HG03571 (cell line): ENCODE measurements at regions not wholly inside any gene's neighbourhood (a gene's known extent, or its start where the extent isn't known, plus 50 kb on each side); places are given as distances from the start of the nearest gene placed in this dataset.
A peak's percentile ranks its signal among the peaks of the same experiment; 100 is the strongest.

ENCODE experiments used
- ATAC-seq: cut with Tn5 transposase; IDR thresholded peaks from one replicate; pipeline ENCODE4 v1.9.1; 2021; ENCODE audit not compliant: unreplicated experiment

DNA sequence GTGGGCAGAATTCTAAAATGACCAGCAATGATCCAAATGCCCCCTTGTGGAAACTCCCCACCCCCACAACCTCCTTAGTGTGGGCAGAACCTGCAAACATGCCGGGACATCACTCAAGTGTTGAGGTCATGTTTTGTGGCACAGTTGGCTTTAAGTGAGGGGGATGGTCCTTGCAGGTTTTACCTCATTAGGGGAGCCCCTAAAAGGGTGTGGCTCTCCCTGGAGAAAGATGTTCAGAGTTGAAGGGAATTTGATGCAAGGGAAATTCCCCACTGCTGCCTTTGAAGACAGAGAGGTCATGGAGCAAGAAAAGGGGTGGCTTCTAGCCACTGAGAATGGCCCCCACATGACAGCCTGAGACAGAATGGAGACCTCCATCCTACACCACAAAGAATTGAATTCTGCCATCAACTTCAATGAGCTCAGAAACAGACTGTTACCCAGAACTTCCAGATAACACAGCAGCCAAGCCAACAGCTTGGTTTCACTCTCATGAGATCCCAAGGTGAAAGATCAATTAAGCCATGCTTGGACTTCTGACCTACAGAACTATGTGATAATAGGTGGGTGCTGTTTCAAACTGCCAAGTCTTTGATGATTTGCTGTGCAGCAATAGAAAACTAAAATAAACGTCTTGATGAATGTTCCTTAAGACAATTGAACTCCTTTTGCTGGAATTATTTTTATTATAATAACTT, 103.4 kb downstream of the MED10 start:
- no peak for ATAC-seq

DNA sequence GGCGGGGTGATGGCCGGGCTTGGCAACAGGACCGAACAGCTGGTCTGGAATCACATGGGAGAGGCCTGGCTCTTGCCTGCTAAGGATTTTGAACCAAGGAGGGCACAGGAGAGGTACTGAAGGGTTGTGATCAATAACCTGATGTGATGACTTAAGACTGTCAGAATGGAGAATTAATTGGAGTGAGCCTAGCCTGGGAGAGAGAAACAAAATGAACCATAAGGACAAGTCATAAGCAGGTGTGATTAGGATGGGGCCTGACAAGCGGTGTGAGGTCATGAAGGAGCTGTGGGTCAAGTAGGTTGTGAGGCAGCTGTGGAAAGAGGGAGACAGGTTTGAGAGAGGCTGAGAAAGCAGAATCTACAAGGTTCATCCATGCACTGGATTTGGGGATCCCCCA, 104.6 kb downstream of the MED10 start:
- no peak for ATAC-seq

DNA sequence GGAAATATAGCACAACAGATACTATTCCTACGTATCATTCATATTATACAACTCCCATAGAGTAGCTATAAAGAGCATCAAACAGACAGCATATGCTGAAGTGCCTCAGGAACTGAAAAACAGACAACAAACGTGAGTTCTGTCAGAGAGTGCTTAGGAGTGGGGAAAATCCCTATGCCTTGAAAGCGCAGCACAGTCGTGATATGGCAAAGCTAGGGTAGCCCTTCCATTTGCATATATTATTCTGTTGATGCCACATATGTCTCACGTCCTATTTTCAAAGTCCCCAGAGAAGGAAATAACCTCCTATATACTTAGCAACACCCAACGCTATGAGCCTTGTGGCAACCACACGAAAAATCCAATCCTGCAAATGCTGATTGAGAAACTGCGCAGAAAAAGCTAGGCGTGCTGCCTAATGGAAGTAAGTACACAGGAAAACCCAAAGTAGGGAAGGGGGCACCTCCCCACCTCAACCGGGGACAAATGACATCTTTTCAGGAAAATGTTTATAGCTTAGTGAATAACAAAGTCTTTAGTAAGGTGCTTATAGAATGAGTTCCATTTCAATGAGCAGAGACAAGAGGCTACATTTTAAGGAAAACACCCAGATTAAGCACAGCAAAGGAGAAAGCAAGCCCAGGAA, 105.1 kb downstream of the MED10 start:
- ATAC-seq = no peak

DNA sequence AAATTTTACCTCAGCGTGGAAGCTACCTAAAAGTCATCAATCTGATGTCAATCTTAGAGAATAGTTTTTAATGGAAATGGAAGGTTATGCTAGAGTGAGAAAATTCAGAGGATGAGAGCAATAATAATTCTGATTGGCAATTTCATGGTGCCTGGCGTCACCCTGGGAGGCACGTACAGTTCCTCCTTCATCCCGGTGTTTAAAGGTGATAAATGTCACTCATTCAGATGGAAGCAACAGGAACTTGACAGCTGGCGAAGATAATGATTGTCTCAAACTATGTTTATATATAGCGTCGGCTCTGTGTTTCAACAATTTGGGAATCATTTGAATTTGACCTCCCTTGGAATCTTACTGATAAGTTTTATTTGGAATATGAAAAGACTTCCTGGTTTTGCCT, 108.4 kb downstream of the MED10 start:
- no peak for ATAC-seq

DNA sequence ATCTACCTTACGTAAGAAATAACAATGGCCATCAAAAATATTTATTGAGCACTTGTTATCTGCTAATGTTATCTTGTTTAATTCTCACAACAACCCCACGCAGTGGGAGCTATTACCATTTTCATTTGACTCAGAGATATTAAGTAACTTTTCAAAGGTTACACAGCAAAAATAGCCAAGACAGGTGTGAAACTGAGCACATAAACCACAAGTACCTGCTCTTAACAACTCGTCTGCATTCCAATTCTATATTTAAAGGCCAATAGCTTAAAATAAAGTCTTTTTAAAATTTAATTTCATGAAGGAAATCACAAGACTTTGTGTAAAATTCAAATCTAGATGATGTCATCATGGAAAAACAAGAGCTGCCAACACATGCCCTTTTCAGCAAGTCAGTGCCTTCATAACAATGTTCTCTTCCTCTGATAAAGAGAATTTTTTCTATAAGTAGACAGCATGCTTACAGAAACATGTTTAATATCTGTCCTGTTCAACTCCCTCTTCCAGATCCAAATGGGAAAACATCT, 111.6 kb downstream of the MED10 start:
- ATAC-seq = no peak

DNA sequence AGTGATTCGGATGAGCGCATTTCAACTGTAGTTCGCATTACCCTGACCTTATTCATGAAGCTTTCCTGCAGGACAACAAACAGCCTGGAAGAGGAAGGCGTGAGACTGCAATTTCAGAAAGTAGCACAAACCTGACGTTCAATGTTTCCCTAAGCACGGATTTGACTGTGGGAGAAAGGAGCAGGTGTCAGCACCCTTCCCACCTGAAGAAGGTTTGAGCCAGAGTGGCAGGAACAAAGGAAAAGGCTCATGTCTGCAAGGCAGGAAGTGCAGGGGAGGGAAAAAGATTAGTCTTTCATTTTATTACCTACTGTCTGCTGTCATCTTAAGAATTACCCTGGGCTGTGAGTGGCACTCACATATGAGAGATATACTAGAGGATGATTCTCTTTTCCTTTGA, 114.0 kb downstream of the MED10 start:
- no peak for ATAC-seq

DNA sequence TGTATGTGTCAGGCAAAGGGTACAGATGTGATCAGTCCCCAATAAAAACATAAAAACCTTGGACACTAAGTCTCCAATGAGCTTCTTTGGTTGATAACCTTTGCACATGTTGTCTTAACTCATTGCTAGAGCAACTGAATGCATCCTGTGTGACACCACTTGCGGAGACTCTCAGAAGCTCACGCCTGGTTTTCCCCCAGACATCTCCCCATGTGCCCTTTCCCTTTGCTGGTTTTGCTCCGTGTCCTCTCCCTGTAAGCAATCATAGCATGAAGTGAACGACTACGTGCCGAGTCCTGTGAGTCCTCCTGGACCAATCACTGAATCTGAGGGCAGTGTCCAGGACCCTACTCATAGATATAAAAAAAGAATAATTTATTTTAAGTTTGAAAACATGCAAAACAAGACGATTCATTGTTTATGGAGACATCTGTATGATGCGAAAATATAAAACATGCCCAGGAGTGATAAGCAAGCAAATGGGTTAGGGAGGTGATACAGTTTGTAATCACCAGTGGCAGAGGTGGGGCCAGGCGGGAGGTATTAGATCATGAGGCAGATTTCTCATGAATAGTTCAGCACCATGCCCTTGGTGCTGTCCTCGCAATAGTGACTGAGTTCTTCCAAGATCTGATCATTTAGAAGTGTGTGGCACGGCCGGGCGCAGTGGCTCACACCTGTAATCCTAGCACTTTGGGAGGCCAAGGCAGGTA, 115.5 kb downstream of the MED10 start:
- no peak for ATAC-seq

DNA sequence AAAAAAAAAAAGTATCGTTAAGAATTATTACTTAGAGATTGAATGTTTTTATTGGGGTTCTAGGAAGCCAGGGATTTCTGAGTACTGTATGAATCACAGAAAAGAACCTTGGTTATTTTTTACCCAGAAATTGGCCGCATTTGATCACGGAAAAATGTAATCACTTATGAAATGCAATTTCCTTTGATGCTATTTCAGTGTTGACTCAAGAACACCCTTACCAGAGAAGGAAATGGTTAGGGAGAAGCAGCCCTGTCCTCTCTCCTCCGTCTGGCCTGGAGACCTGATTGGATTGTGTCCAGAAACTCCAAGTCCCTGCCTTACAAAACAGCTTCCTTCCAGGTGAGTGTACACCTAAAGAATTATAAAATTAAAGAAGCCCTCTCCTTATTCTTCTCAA, 116.7 kb downstream of the MED10 start:
- ATAC-seq = no peak

DNA sequence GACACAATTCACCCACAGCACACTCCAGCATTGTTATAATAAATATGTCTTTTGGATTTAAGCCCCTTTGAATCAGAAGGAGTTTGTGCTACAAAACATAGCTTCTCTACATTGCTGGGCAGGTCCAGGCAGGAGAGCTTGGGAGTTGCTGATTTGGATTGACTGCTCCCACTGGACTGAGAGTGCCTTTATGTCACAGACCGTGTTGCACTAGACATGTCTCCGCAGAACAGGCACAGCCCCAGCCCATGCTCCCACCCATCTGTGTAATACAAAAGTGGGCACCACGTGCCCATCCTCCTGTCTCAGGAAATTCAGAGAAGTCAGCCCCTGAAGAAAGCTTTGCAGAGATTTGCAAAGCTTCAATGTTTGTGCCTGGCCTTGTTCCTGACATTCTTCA, 117.1 kb downstream of the MED10 start:
- ATAC-seq = no peak

DNA sequence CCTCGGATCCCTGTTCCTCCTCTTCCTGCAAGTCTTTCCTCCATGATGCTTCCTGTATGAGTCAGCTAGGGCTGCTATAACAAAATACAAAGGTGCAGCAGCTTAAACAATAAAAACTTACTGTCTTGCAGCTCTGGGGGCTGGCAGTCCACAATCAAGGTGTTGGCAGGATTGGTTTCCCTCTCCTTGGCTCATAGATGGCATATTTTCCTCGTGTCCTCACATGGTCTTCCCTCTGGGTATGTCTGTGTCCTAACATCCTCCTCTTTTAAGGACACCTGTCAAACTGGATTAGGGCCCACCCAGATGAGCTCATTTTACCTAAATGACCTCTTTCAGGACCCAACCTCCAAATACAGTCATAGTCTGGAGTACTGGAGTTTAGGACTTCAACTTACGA, 117.5 kb downstream of the MED10 start:
- ATAC-seq = no peak

DNA sequence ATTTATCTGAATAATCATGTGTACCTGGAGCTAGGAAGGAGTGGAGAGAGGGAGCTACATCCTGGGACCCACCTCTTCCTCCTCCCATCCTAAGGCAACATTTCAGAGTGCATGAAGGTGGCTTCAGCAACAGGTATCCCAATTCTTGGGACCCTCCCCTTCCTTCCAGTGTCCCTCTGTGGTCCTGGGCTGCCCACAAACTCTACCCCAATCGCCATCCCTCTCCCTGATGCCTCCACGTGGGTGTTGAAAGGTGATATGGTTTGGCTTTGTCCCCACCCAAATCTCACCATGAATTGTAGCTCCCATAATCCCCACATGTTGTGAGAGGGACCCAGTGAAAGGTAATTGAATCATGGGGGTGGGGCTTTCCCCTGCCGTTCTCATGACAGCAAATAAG, 121.4 kb downstream of the MED10 start:
- ATAC-seq = no peak

DNA sequence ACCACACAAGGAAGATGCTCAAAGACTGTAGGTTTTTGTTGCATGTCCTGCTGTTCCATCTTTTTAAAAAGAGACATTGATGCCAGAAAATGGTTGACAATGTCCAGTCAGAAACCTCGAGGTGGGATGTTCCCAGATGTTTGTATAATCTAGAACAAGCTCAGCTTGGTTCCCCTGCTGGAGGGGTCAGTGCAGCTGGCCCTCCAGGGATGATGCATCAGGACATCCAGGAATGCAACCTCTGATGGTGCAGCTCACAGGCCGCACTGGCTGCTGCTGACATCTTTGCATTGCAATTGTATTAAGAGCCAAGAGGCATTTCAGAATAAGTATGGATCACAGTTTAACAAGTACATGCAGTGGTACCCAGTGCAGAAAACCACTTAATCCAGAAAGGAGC, 122.4 kb downstream of the MED10 start:
- ATAC-seq = no peak

DNA sequence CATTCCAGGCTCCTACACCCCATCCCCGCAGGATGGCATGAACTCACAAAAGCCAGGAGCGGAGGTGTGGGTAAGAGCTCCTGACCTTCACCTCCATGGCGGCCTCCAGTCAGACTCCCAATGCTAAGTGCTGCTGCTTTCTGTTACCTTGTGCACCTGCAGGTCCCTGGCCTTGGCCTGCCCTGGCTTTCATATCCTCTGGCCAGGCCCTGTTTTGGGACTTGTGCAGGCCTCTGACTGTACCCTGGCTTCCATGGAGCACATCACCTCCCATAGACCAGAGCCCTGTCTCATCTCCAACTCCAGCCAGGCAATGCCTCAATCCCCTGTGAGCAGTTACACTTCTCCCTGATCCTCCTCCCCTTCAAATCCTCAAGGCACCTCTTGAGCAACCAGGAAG, 124.5 kb downstream of the MED10 start:
- no peak for ATAC-seq

DNA sequence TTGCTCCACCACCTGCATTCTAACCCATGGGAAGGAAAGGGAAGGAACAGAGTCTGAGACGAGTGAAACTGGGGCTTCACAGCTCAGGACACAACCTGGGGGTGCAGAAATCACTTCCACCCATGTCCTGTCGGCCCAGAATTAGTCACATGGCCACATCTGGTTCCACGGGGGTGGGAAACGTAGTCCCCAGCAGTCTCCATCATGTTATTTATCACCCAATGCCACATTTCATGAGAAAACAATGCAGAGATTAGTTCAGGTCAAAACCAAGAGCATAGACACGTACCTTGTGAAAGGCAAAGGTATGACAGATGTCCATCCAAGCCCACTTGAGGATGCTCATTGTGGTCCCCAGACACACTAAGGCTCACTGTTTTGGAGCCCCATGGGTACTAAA, 125.1 kb downstream of the MED10 start:
- no peak for ATAC-seq

DNA sequence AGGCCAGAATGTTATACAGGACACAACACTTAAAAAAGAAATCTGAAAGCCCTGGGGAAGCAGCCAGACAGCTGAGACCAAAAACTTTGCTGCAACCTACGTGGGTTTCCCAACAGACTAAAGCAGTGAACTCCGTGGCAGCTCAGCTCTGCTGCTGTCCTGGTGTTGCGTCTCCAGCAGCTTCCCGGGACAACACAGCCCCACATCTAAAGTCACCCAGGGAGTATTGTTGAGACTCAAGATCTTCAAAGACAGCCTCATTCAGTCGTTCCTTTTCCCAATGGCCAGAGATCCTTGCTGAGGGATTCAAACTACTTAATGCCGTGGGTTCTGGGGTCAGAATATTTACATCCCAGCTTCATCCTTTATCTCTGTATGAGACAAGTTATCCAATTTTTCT, 125.8 kb downstream of the MED10 start:
- no peak for ATAC-seq

DNA sequence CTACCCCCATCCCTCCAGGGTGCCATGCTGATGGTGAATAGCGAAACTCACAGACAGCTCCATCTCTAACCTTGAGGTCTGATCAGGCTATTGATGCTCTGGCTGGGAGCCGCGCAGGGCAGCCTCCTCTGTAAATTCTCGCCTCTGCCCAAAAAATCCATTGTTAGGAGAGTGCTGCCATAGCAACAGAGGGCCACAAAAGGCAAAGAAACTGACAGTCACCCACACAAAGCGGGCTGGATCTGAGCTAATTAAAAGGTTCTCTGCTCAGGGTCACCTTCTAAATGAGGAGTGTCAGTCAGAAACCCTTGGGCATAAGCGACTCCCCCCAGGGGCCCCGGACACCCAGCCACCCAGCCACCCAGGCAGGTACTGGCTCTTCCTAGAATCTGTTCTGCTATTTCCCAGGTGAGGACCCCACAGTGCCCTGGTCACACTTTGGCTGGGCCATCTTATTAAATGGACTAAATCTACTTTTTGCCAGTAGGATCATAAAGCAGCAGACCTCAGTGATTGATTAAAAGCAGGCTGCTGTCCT, 126.7 kb downstream of the MED10 start:
- no peak for ATAC-seq

DNA sequence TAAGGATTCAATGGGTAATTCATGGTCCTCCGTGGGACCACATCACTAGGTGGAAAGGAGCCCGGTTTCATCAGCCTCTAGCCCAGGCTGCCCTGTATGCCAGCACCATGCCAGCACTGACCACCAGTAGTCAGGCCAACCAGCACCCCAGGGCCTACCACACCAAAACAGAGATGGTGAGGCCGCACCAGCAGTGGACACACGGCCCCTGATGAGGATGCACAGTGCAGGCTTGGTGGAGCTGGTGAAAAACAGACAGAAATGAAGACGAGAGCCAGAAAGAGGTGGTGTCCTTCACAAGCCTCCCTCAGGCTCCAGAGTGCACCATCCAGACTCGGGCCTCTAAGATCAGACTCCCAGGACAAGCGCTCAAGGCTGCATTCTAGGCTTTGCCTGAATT, 128.2 kb downstream of the MED10 start:
- ATAC-seq = no peak

DNA sequence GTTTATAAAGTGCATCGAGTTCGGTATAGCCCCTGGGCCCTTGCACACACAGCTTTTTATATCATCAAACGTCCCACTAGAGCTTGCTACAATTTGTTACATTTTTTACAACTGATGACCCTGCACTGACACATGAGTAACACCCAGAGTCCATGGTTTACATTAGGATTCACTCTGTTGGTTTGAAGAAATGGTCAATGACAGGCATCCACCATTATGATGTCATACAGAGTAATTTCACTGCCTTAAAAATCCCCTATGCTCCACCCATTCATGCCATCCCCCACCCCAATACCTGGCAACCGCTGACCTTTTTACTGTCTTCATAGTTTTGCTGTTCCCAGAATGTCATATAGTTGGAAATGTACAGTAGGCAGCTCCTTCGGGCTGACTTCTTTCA, 130.2 kb downstream of the MED10 start:
- ATAC-seq = no peak

DNA sequence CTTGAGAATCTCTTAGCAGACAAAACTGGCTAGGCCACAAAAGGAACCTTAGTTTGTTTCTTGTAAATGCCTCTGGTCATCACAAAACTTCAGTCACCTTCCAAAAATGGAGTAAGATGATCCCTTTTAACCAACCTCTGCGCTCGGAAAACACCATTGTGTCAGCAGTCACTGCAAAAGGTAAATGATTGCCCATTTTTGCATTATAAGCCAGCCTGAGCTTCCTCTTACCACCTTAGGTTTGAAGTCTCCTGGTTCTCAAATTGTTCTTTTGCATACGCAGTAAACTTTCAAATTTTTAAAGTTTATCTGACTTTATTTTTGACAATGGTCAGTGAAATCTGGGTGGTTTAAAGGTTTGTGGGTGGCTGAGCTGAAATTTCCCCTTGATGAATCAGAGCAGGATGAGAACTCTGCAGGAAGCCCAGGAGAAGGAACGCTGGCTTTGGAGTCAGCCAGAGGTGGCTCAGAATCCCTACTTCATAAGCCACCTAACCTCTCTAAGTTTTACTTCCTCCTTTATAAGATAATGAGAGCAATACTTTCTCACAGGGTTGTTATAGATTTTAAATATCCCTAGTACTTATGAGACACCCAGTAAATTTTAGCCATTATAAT, 131.4 kb downstream of the MED10 start:
- peak; percentile 58 for ATAC-seq

DNA sequence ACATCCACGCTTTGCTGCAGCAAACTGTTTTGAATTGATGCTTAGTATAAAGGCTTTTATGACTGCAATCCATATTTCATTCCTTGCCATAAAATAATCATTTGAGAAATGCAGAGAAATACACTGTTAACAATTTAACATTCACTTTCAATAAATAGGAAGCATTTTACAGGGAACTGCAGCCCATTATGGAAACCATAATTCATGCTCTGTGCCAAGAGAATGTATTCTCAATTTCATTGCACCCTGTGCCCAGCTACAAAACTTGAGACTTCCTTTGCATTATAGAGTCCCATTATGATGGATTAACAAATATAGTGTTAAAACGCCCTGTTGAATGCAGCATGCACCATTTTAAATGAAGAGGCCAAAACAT, 134.0 kb downstream of the MED10 start:
- no peak for ATAC-seq

DNA sequence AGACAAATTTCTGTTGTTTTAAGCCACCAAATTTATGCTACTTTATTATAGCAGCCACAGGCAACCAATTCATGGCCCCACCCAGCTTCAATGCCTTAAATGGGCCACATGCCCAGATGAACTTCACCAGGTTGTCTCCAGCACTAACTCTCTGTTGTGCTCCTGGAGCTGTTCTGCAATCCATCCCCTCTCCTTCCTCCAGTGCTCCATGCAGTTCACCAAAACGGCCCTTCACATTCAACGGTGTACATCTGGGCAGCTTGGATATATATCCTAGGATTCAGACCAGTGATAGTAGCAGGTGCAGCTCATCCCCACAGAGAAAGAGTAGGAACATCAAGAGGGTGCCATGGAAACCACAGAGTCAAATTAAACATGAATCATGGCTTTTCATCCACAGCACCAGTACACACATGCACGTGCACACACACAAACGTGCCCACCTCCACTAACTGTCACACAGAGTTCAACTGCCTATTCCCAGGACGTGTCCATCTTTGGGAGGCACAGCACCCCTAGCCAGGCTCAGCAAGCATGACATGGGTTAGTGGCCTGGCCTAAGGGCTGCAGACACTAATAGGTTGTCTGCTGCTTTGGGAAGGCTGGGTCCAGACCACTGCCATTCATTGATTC, 134.5 kb downstream of the MED10 start:
- no peak for ATAC-seq
